Liver (tissue), 3 donors: ENCODE measurements at regions not wholly inside any gene's neighbourhood (a gene's known extent, or its start where the extent isn't known, plus 50 kb on each side); places are given as distances from the start of the nearest gene placed in this dataset.

Source experiments
- CTCF ChIP-seq: fragments of 150-350 bp; IDR thresholded peaks from 2 replicates; pipeline ENCODE4 v1.5.1; 2017; ENCODE audit warnings: improper control_type of control experiment, low read depth, low read length; ENCODE audit not compliant: missing input control
- EGR1 ChIP-seq, 2 donors: IDR thresholded peaks; 2 replicates each; pipeline ENCODE4 v1.6.1; 2016 to 2018; ENCODE audit warnings: antibody characterized with exemption in 2 of 2, low read depth in 2 of 2
- SP1 ChIP-seq: IDR thresholded peaks from 2 replicates; pipeline ENCODE4 v1.6.1; 2018; ENCODE audit warnings: antibody characterized with exemption, mild to moderate bottlenecking
- TF ChIP-seq, protein P1 (sequence below): IDR thresholded peaks from 2 replicates; pipeline ENCODE4 v1.6.1; 2016; ENCODE audit warnings: antibody characterized with exemption
- TF ChIP-seq, protein P2 (sequence below): IDR thresholded peaks from 2 replicates; pipeline ENCODE4 v1.6.1; 2016; ENCODE audit warnings: antibody characterized with exemption, mild to moderate bottlenecking
- donor health status: healthy.
- donor health status: healthy.

- no peak for TF ChIP-seq CTCF
- TF ChIP-seq, protein P1, sequence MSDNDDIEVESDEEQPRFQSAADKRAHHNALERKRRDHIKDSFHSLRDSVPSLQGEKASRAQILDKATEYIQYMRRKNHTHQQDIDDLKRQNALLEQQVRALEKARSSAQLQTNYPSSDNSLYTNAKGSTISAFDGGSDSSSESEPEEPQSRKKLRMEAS = no peak
- no peak for TF ChIP-seq SP1
- TF ChIP-seq, protein P2, sequence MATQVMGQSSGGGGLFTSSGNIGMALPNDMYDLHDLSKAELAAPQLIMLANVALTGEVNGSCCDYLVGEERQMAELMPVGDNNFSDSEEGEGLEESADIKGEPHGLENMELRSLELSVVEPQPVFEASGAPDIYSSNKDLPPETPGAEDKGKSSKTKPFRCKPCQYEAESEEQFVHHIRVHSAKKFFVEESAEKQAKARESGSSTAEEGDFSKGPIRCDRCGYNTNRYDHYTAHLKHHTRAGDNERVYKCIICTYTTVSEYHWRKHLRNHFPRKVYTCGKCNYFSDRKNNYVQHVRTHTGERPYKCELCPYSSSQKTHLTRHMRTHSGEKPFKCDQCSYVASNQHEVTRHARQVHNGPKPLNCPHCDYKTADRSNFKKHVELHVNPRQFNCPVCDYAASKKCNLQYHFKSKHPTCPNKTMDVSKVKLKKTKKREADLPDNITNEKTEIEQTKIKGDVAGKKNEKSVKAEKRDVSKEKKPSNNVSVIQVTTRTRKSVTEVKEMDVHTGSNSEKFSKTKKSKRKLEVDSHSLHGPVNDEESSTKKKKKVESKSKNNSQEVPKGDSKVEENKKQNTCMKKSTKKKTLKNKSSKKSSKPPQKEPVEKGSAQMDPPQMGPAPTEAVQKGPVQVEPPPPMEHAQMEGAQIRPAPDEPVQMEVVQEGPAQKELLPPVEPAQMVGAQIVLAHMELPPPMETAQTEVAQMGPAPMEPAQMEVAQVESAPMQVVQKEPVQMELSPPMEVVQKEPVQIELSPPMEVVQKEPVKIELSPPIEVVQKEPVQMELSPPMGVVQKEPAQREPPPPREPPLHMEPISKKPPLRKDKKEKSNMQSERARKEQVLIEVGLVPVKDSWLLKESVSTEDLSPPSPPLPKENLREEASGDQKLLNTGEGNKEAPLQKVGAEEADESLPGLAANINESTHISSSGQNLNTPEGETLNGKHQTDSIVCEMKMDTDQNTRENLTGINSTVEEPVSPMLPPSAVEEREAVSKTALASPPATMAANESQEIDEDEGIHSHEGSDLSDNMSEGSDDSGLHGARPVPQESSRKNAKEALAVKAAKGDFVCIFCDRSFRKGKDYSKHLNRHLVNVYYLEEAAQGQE = no peak
- no peak for TF ChIP-seq EGR1 (IDR thresholded peaks at IDR 0.05; ENCODE audit: low read depth in 2 of 2)
Observed at GRCh38 chr5:158178535-158178934, 319.6 kb upstream of the CLINT1 start.
